Breast epithelium (tissue), 3 donors: ENCODE measurements at regions not wholly inside any gene's neighbourhood (a gene's known extent, or its start where the extent isn't known, plus 50 kb on each side); places are given as distances from the start of the nearest gene placed in this dataset.
"Not testable (repeated sequence)": the region's sequence is repeated elsewhere in the genome, so short reads cannot be mapped to it uniquely, and the experiment has no call there.

Experiments
- CTCF ChIP-seq, 3 donors: fragments of 450-650 bp; IDR thresholded peaks; one replicate each; pipeline ENCODE4 v1.5.1; 2016 to 2017; ENCODE audit warnings: antibody characterized with exemption in 3 of 3, mild to moderate bottlenecking in 3 of 3, moderate library complexity in 3 of 3
- POLR2A ChIP-seq: fragments of 450-650 bp; IDR thresholded peaks from one replicate; pipeline ENCODE4 v1.6.1; 2016; ENCODE audit warnings: antibody characterized with exemption, mild to moderate bottlenecking, moderate library complexity

- TF ChIP-seq POLR2A; CTCF (IDR thresholded peaks at IDR 0.05): not testable (repeated sequence)
Measured at GRCh38 chr14:51467392-51467791, 184.3 kb upstream of the FRMD6 start.
